NCI-H524 treated with DMSO at 0.1 percent for 48 hours (cell line): ENCODE measurements at regions not wholly inside any gene's neighbourhood (a gene's known extent, or its start where the extent isn't known, plus 50 kb on each side); places are given as distances from the start of the nearest gene placed in this dataset.
A peak's percentile ranks its signal among the peaks of the same experiment; 100 is the strongest.

Source experiments
- DNase-seq: peaks from one replicate; lab custom pipeline; 2025; lab: John Stamatoyannopoulos, UW

GRCh38 chr5:4720831-4721230 lies 419.3 kb upstream of the ADAMTS16 start:
- DNase-seq: no peak

GRCh38 chr5:4722886-4723285 lies 417.2 kb upstream of the ADAMTS16 start:
- no peak for DNase-seq

- DNase-seq: no peak
Observed at GRCh38 chr5:4725594-4725993, 414.5 kb upstream of the ADAMTS16 start.

GRCh38 chr5:4730279-4730678 lies 409.9 kb upstream of the ADAMTS16 start:
- DNase-seq: peak; percentile 92

- no peak for DNase-seq
Observed at GRCh38 chr5:4734348-4734747, 405.8 kb upstream of the ADAMTS16 start.

- DNase-seq: peak; percentile 37
Observed at GRCh38 chr5:4735261-4735660, 404.9 kb upstream of the ADAMTS16 start.

- peak; percentile 15 for DNase-seq
Observed at GRCh38 chr5:4737868-4738267, 402.3 kb upstream of the ADAMTS16 start.

- DNase-seq: no peak
Observed at GRCh38 chr5:4738298-4738697, 401.8 kb upstream of the ADAMTS16 start.

- peak; percentile 84 for DNase-seq
Observed at GRCh38 chr5:4740156-4740555, 400.0 kb upstream of the ADAMTS16 start.

- DNase-seq: no peak
Observed at GRCh38 chr5:4758550-4758949, 381.6 kb upstream of the ADAMTS16 start.

- DNase-seq: no peak
Observed at GRCh38 chr5:4758996-4759395, 381.1 kb upstream of the ADAMTS16 start.

GRCh38 chr5:4762316-4762715 lies 377.8 kb upstream of the ADAMTS16 start:
- no peak for DNase-seq

- no peak for DNase-seq
Observed at GRCh38 chr5:4765411-4765810, 374.7 kb upstream of the ADAMTS16 start.

- no peak for DNase-seq
Observed at GRCh38 chr5:4766101-4766500, 374.0 kb upstream of the ADAMTS16 start.

- DNase-seq: no peak
Observed at GRCh38 chr5:4772591-4772990, 367.5 kb upstream of the ADAMTS16 start.

GRCh38 chr5:4773827-4774317 lies 366.3 kb upstream of the ADAMTS16 start:
- no peak for DNase-seq

- DNase-seq: no peak
Observed at GRCh38 chr5:4777435-4777834, 362.7 kb upstream of the ADAMTS16 start.

GRCh38 chr5:4780633-4781032 lies 359.5 kb upstream of the ADAMTS16 start:
- no peak for DNase-seq

- peak; percentile 9 for DNase-seq
Observed at GRCh38 chr5:4781299-4781698, 358.8 kb upstream of the ADAMTS16 start.

GRCh38 chr5:4785971-4786370 lies 354.2 kb upstream of the ADAMTS16 start:
- no peak for DNase-seq

- DNase-seq: no peak
Observed at GRCh38 chr5:4797445-4797844, 342.7 kb upstream of the ADAMTS16 start.

GRCh38 chr5:4802044-4802443 lies 338.1 kb upstream of the ADAMTS16 start:
- DNase-seq: no peak

GRCh38 chr5:4804691-4805360 lies 335.3 kb upstream of the ADAMTS16 start:
- DNase-seq: peak; percentile 51

GRCh38 chr5:4815002-4815401 lies 325.1 kb upstream of the ADAMTS16 start:
- no peak for DNase-seq
